Calu3 (cell line): ENCODE measurements at regions not wholly inside any gene's neighbourhood (a gene's known extent, or its start where the extent isn't known, plus 50 kb on each side); places are given as distances from the start of the nearest gene placed in this dataset.

Experiments used
- BruUV-seq: library from RNA; stranded (reverse); fragments of 400-500 nt; replicated peaks from 2 replicates; lab custom pipeline; 2021; lab: Mats Ljungman, UMichigan
- CTCF ChIA-PET: fragments of 300-600 bp; sonication (Branson Sonifier 250); formaldehyde crosslinking; loops from one replicate; lab custom pipeline; 2022; ENCODE audit warnings: antibody characterized with exemption; lab: Charles Lee
- DNase-seq: peaks from one replicate; pipeline ENCODE4 v3.0.0; 2022
- H3K27ac Mint-ChIP-seq: one replicate; pipeline ENCODE4 v1.8.0; 2022; ENCODE audit warnings: mixed read lengths; ENCODE audit not compliant: unreplicated experiment
- H3K27me3 Mint-ChIP-seq: one replicate; pipeline ENCODE4 v1.8.0; 2022; ENCODE audit warnings: mixed read lengths; ENCODE audit not compliant: unreplicated experiment
- H3K36me3 Mint-ChIP-seq: one replicate; pipeline ENCODE4 v1.8.0; 2022; ENCODE audit warnings: mild to moderate bottlenecking, moderate library complexity, mixed read lengths; ENCODE audit not compliant: insufficient read depth, unreplicated experiment
- H3K4me1 Mint-ChIP-seq: one replicate; pipeline ENCODE4 v1.8.0; 2022; ENCODE audit warnings: mild to moderate bottlenecking, low read depth, mixed read lengths; ENCODE audit not compliant: unreplicated experiment
- H3K4me3 Mint-ChIP-seq: one replicate; pipeline ENCODE4 v1.8.0; 2022; ENCODE audit warnings: mild to moderate bottlenecking, low read depth, moderate library complexity, mixed read lengths; ENCODE audit not compliant: unreplicated experiment
- H3K9me3 Mint-ChIP-seq: one replicate; pipeline ENCODE4 v1.8.0; 2022; ENCODE audit warnings: low read depth, mixed read lengths; ENCODE audit not compliant: unreplicated experiment
- intact Hi-C: fragments of 100-400 bp; cut with micrococcal nuclease; formaldehyde crosslinking; loops from one replicate; pipeline ENCODE4 v1.10.0; 2022; ENCODE audit not compliant: unreplicated experiment
- TF ChIP-seq, protein P1 (sequence below): fragments of 200-600 bp; IDR thresholded peaks from one replicate; pipeline ENCODE4 v1.8.0; 2022; ENCODE audit warnings: antibody characterized with exemption; ENCODE audit not compliant: unreplicated experiment

DNA sequence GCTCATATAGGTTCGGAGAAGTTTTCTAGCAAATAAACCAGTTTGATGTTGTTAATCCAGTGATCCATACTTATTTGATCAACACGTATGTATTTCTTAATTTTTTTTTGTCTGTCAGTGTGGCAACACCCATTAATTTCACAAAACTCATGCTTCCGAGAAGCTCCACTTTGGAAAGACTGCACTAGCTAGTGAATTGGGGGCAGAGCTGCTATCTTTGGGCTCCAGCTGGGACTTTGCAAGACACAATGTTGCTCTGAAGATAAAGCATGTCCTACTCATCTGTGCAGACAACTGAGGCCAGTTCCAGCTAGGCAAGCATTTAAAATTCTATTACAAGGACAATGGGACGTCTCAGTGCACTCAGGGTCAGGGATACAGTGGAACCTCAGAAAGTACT, 298.4 kb downstream of the NUAK1 start:
- H3K27me3 Mint-ChIP-seq: peaks cover 51% of the 10 kb centered on the region
- no peak overlapping the region for H3K4me3 Mint-ChIP-seq
- H3K27ac Mint-ChIP-seq: no peak overlapping the region
- no TSS peak for BruUV-seq
- intact Hi-C loops: no loop called here
- H3K36me3 Mint-ChIP-seq: no peaks in the 10 kb centered on the region
- no peak for DNase-seq
- no peaks in the 10 kb centered on the region for H3K4me1 Mint-ChIP-seq
- CTCF ChIA-PET: no interaction called here
- no peaks in the 10 kb centered on the region for H3K9me3 Mint-ChIP-seq
- TF ChIP-seq, protein P1, sequence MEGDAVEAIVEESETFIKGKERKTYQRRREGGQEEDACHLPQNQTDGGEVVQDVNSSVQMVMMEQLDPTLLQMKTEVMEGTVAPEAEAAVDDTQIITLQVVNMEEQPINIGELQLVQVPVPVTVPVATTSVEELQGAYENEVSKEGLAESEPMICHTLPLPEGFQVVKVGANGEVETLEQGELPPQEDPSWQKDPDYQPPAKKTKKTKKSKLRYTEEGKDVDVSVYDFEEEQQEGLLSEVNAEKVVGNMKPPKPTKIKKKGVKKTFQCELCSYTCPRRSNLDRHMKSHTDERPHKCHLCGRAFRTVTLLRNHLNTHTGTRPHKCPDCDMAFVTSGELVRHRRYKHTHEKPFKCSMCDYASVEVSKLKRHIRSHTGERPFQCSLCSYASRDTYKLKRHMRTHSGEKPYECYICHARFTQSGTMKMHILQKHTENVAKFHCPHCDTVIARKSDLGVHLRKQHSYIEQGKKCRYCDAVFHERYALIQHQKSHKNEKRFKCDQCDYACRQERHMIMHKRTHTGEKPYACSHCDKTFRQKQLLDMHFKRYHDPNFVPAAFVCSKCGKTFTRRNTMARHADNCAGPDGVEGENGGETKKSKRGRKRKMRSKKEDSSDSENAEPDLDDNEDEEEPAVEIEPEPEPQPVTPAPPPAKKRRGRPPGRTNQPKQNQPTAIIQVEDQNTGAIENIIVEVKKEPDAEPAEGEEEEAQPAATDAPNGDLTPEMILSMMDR: no peak

DNA sequence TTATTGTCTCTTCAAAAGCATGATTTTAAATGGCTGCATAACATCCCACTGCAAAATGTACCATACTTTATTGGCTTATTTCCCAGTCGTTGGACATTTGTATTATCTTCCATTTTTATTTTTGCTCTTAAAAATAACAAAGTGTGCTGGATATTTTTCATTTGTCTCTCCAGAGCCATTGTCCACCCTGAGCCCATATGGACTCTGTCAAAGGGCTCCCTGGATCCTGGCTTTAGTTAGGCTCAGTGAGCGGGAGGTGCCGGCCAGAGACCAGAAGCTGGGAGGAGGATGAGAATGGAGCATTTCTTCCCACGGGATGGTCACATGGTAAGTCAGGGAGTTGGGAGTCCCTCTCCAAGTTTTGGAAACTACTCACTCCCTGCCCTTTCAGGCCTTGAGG, 296.9 kb downstream of the NUAK1 start:
- H3K27ac Mint-ChIP-seq: no peak overlapping the region
- CTCF ChIA-PET: interaction anchor here (0.5 kb wide), 1 partner anchor 833 kb away, joined by 3 read pairs; no protein-coding TSS in a partner anchor
- peaks cover 51% of the 10 kb centered on the region for H3K27me3 Mint-ChIP-seq
- no peaks in the 10 kb centered on the region for H3K9me3 Mint-ChIP-seq
- BruUV-seq: no TSS peak
- TF ChIP-seq, protein P1: no peak
- no peak overlapping the region for H3K4me3 Mint-ChIP-seq
- intact Hi-C loops: no loop called here
- no peaks in the 10 kb centered on the region for H3K4me1 Mint-ChIP-seq
- H3K36me3 Mint-ChIP-seq: no peaks in the 10 kb centered on the region
- DNase-seq: no peak

DNA sequence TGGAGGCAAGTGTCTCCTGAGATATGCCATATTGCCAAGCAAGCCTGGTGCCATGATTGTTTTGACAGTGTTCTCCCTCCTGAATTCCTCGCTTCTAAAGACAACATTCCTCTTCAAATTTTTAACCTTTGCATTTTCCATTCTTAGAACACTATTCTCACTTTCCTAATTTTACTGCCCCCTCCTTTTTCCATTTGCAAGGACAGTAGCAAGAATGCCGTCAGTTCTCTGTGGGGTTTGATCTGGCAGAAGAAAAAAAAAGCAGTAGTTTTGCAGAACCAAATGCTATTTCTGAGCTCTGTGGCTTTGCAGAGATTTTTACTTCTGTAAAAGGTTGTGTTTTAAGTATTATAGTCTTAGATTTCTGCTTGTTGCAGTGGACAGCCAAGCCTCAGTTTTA, 295.2 kb downstream of the NUAK1 start:
- CTCF ChIA-PET: no interaction called here
- H3K27ac Mint-ChIP-seq: no peak overlapping the region
- TF ChIP-seq, protein P1: no peak
- BruUV-seq: no TSS peak
- H3K27me3 Mint-ChIP-seq: peaks cover 36% of the 10 kb centered on the region
- DNase-seq: no peak
- no peaks in the 10 kb centered on the region for H3K9me3 Mint-ChIP-seq
- intact Hi-C loops: no loop called here
- no peak overlapping the region for H3K4me3 Mint-ChIP-seq
- H3K4me1 Mint-ChIP-seq: no peaks in the 10 kb centered on the region
- H3K36me3 Mint-ChIP-seq: no peaks in the 10 kb centered on the region

DNA sequence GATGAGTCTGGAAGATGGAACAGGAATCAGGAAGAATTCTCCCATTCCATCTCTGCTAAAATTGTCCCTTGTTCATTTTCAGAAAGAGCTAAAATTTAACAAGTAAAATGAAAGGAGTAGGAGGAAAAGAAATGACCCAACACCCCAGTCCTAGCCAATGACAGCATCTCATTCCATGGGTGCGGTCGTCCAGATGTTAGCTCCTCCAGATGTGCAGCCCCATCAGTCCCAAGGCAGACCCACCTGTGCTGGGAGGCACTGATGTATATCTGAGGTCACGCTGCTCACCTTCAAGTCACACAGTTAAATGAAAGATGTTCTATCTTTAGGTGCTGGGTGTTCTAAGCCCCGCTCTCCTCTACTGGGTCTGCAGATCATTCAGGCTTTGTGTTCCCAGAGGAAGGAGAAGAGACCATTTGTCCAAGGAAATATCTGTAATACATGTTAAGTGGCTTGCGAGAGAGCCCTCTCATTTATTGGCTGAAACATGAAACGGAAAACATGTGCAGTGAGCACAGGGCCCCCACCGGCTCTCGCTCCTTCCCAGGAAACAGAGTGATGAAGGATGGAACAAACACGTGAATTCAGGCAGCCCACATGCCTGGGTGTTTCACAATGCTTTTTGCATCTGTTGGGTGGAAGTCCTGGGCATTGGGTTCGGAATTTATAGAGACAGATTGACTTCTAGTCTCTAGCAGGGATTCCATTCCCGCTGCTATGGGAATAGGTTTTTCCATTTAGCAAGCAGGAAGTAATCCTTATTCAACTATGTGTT, 294.6 kb downstream of the NUAK1 start:
- Mint-ChIP-seq H3K27ac (no peak overlapping the region), H3K9me3 (peaks cover 2% of the 10 kb centered on the region), H3K36me3 (no peaks in the 10 kb centered on the region), H3K4me3 (no peak overlapping the region), H3K4me1 (no peaks in the 10 kb centered on the region), H3K27me3 (peaks cover 30% of the 10 kb centered on the region)
- CTCF ChIA-PET: no interaction called here
- no peak for DNase-seq
- no TSS peak for BruUV-seq
- TF ChIP-seq, protein P1: no peak
- intact Hi-C loops: no loop called here
